Stomach (tissue), 8 donors: ENCODE measurements at regions not wholly inside any gene's neighbourhood (a gene's known extent, or its start where the extent isn't known, plus 50 kb on each side); places are given as distances from the start of the nearest gene placed in this dataset.
A peak's percentile ranks its signal among the peaks of the same experiment; 100 is the strongest.

Experiments used
- DNase-seq, 2 donors: peaks; one replicate each; pipeline versions ENCODE4 v3.0.0 to v3.0.0-alpha.2; 2013 to 2019
- H3K27ac ChIP-seq, 5 donors: fragments of 200-600 bp in 4 of 5; sonication (generic) in 4 of 5; one replicate each; pipeline ENCODE4 v1.5.1; 2013 to 2019; ENCODE audit warnings: mild to moderate bottlenecking in 1 of 5, moderate library complexity in 1 of 5
- H3K27me3 ChIP-seq, 3 donors: fragments of 200-600 bp; sonication (generic); one replicate each; pipeline ENCODE4 v1.5.1; 2017 to 2019; ENCODE audit warnings: mixed run types in 1 of 3
- H3K36me3 ChIP-seq, 4 donors: fragments of 200-600 bp; sonication (generic); 1 replicate in 3 of 4; 2 replicates in 1 of 4; pipeline ENCODE4 v1.5.1; 2016 to 2019
- H3K4me1 ChIP-seq, 4 donors: fragments of 200-600 bp; sonication (generic); one replicate each; pipeline ENCODE4 v1.5.1; 2016 to 2019
- H3K4me3 ChIP-seq, 4 donors: fragments of 200-600 bp; sonication (generic) in 3 of 4; one replicate each; pipeline ENCODE4 v1.5.1; 2016 to 2019; ENCODE audit warnings: mild to moderate bottlenecking in 1 of 4
- H3K9me3 ChIP-seq, 4 donors: fragments of 200-600 bp; sonication (generic); one replicate each; pipeline ENCODE4 v1.5.1; 2016 to 2019
- EP300 ChIP-seq: sonication (generic); formaldehyde crosslinking; IDR thresholded peaks from one replicate; pipeline ENCODE4 v1.6.1; 2017; ENCODE audit warnings: antibody characterized with exemption
- POLR2A ChIP-seq, 4 donors: fragments of 450-650 bp; IDR thresholded peaks; one replicate each; pipeline ENCODE4 v1.6.1; 2016; ENCODE audit warnings: antibody characterized with exemption in 4 of 4, control low read depth in 2 of 4, mild to moderate bottlenecking in 1 of 4, moderate library complexity in 1 of 4
- POLR2AphosphoS5 ChIP-seq, 3 donors: sonication (generic); formaldehyde crosslinking; IDR thresholded peaks; one replicate each; pipeline ENCODE4 v1.6.1; 2016; ENCODE audit warnings: antibody characterized with exemption in 3 of 3
- WGBS, 5 donors: extraction: QIAGEN DNeasy Blood & Tissue Kit in 3 of 5; methylation state at CpG; one replicate each; pipeline versions ENCODE4 v1.1.5 to v1.1.7; 2013 to 2018; 5-methylcytosine and 5-hydroxymethylcytosine counted together
- intact Hi-C: fragments of 100-400 bp; cut with DNase I; formaldehyde crosslinking; loops from one replicate; pipeline ENCODE4 v1.15.1; 2023; ENCODE audit warnings: low total_unique reads
- TF ChIP-seq, protein P1 (sequence below), 7 experiments: fragments of 450-650 bp in 4 of 7; fragments of 200-600 bp in 3 of 7; sonication (generic) in 3 of 7; IDR thresholded peaks; one replicate each; pipeline ENCODE4 v1.5.1; 2016 to 2019; ENCODE audit warnings: antibody characterized with exemption in 7 of 7, control low read depth in 2 of 7, mild to moderate bottlenecking in 1 of 7
- donor health status: healthy with polysubstance abuse.
- donor health status: Bipolar disorder and iron deficiency.
- donor health status: healthy.

GRCh38 chr11:81916451-81916850 is 817.2 kb downstream of the FAM181B start:
- TF ChIP-seq POLR2AphosphoS5 (IDR thresholded peaks at IDR 0.05) (no peak), POLR2A (IDR thresholded peaks at IDR 0.05) (no peak), EP300 (no peak)
- TF ChIP-seq, protein P1, sequence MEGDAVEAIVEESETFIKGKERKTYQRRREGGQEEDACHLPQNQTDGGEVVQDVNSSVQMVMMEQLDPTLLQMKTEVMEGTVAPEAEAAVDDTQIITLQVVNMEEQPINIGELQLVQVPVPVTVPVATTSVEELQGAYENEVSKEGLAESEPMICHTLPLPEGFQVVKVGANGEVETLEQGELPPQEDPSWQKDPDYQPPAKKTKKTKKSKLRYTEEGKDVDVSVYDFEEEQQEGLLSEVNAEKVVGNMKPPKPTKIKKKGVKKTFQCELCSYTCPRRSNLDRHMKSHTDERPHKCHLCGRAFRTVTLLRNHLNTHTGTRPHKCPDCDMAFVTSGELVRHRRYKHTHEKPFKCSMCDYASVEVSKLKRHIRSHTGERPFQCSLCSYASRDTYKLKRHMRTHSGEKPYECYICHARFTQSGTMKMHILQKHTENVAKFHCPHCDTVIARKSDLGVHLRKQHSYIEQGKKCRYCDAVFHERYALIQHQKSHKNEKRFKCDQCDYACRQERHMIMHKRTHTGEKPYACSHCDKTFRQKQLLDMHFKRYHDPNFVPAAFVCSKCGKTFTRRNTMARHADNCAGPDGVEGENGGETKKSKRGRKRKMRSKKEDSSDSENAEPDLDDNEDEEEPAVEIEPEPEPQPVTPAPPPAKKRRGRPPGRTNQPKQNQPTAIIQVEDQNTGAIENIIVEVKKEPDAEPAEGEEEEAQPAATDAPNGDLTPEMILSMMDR (IDR thresholded peaks at IDR 0.05): no peak
- Histone ChIP-seq H3K4me3 (no peak overlapping the region), H3K27me3 (no peaks in the 10 kb centered on the region), H3K4me1 (no peaks in the 10 kb centered on the region), H3K27ac (no peak overlapping the region), H3K36me3 (no peaks in the 10 kb centered on the region), H3K9me3 (peaks cover 0 to 5% (median 0%) of the 10 kb centered on the region in 4 donors)
- 77 to 95% (median 82%) methylated on average over 1 of the region's 1 CpG for WGBS, 5 donors
- intact Hi-C loops: no loop called here
- no peak for DNase-seq

GRCh38 chr11:81915045-81915444 is 818.6 kb downstream of the FAM181B start:
- intact Hi-C loops: no loop called here
- no peaks in the 10 kb centered on the region for H3K36me3 ChIP-seq
- no peaks in the 10 kb centered on the region for H3K27me3 ChIP-seq
- H3K4me1 ChIP-seq: no peaks in the 10 kb centered on the region
- no peak overlapping the region for H3K4me3 ChIP-seq
- no peak overlapping the region for H3K27ac ChIP-seq
- peak in 1 of 2 donors; percentile 10 for DNase-seq
- H3K9me3 ChIP-seq: peaks cover 0 to 5% (median 0%) of the 10 kb centered on the region in 4 donors
- TF ChIP-seq POLR2A (IDR thresholded peaks at IDR 0.05) (no peak), EP300 (no peak), POLR2AphosphoS5 (IDR thresholded peaks at IDR 0.05) (no peak)
- TF ChIP-seq, protein P1 (IDR thresholded peaks at IDR 0.05): no peak

- intact Hi-C loops: no loop called here
- no peaks in the 10 kb centered on the region for H3K36me3 ChIP-seq
- DNase-seq: no peak
- peaks cover 0 to 5% (median under 1%) of the 10 kb centered on the region in 4 donors for H3K9me3 ChIP-seq
- no peak overlapping the region for H3K27ac ChIP-seq
- no peaks in the 10 kb centered on the region for H3K4me1 ChIP-seq
- WGBS, 5 donors: 79 to 95% (median 89%) methylated on average over 1 of the region's 1 CpG
- no peaks in the 10 kb centered on the region for H3K27me3 ChIP-seq
- TF ChIP-seq POLR2AphosphoS5 (IDR thresholded peaks at IDR 0.05): no peak
- TF ChIP-seq POLR2A (IDR thresholded peaks at IDR 0.05): no peak
- H3K4me3 ChIP-seq: no peak overlapping the region
Measured at GRCh38 chr11:81913793-81914192, 819.9 kb downstream of the FAM181B start.

DNA sequence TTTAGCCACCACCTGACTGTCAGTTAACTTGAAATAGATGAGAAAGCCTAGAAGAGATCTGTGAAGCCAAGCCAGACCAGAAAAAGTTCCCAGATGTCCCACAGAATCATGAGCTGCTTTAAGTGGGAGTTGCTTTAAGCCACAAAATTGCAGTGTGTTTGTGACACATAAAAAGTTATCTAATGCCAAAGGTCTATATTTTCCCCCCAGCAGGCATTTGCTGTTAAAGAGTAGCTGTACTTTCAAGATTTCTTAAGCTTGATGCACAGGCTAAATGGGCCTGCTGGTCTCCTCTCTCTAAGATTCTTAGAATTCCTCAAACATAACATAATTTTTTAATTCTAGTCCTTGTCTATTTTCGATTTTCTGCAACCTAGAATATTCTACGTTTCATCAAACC is 825.7 kb downstream of the FAM181B start:
- H3K9me3 ChIP-seq: peaks cover 0 to 4% (median 0%) of the 10 kb centered on the region in 4 donors
- no peaks in the 10 kb centered on the region for H3K36me3 ChIP-seq
- 35 to 48% (median 44%) methylated on average over 2 of the region's 2 CpGs for WGBS, 5 donors
- DNase-seq: no peak
- H3K27me3 ChIP-seq: no peaks in the 10 kb centered on the region
- TF ChIP-seq, protein P1 (IDR thresholded peaks at IDR 0.05): no peak
- no peak for TF ChIP-seq EP300
- TF ChIP-seq POLR2AphosphoS5 (IDR thresholded peaks at IDR 0.05): no peak
- no peak for TF ChIP-seq POLR2A (IDR thresholded peaks at IDR 0.05)
- intact Hi-C loops: no loop called here
- no peaks in the 10 kb centered on the region for H3K4me1 ChIP-seq
- H3K4me3 ChIP-seq: no peak overlapping the region
- no peak overlapping the region for H3K27ac ChIP-seq

- H3K4me3 ChIP-seq: no peak overlapping the region
- intact Hi-C loops: no loop called here
- H3K9me3 ChIP-seq: no peaks in the 10 kb centered on the region
- 53 to 97% (median 93%) methylated on average over 1 of the region's 1 CpG for WGBS, 5 donors
- DNase-seq: no peak
- H3K27me3 ChIP-seq: no peaks in the 10 kb centered on the region
- no peaks in the 10 kb centered on the region for H3K4me1 ChIP-seq
- no peaks in the 10 kb centered on the region for H3K36me3 ChIP-seq
- TF ChIP-seq POLR2A (IDR thresholded peaks at IDR 0.05) (no peak), POLR2AphosphoS5 (IDR thresholded peaks at IDR 0.05) (no peak), EP300 (no peak)
- TF ChIP-seq, protein P1 (IDR thresholded peaks at IDR 0.05): no peak
- H3K27ac ChIP-seq: no peak overlapping the region
Measured at GRCh38 chr11:81899156-81899555, 834.5 kb downstream of the FAM181B start.
